HG02588 (cell line): ENCODE measurements at regions not wholly inside any gene's neighbourhood (a gene's known extent, or its start where the extent isn't known, plus 50 kb on each side); places are given as distances from the start of the nearest gene placed in this dataset.
"Not testable (repeated sequence)": the region's sequence is repeated elsewhere in the genome, so short reads cannot be mapped to it uniquely, and the experiment has no call there.

Experiments used
- ATAC-seq: cut with Tn5 transposase; IDR thresholded peaks from one replicate; pipeline ENCODE4 v1.9.1; 2021; ENCODE audit warnings: mild to moderate bottlenecking, moderate library complexity; ENCODE audit not compliant: unreplicated experiment

- not testable (repeated sequence) for ATAC-seq
These were observed 50.3 kb upstream of the AGTPBP1 start for GRCh38 chr9:85792057-85792456.

GRCh38 chr9:85802978-85803695 is 61.4 kb upstream of the AGTPBP1 start:
- ATAC-seq = not testable (repeated sequence)

- not testable (repeated sequence) for ATAC-seq
These were observed 63.0 kb upstream of the AGTPBP1 start for GRCh38 chr9:85804847-85805133.

DNA sequence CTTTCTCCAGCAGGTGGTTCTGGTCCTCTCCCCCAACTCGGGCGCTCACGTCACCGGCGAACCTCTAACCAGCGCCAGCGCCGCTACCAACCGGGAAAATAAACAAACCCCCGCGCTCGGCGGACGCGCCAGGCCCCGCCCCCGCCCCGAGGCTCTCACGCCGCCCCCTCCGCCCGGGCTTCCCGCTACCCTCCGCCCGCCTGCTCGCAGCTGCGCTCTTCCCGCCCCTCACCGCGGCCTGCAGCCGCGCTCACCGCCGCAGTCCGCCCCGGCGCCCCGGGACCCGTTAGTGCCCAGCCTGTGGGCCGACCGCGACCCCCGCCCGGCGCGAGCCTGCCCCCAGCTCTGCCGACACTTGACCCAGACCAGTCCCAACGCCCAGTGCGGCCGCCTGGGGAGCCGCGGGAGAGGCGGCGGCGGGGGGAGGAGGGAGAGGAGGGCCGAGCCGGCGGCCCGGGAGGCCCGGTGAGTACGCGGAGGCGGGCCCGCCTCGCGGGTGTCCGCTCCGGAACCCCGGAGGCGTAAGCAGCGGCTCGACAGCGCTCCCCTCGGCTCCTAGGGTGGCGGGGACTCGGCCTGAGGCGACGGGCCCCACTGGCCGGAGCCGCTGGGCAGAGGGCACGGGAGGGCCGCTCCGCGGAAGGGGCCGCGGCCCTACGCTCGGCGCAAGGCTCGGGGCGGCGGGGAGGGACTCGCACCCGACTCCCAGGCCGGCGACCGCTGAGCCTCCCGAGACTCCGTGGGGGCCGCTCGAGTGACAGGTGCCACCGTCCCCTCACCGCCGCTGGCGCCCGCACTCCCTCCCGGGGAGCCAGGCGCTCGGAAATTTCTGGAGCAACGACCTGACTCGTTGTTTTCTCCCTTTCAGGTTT is 63.6 kb upstream of the AGTPBP1 start:
- ATAC-seq = peak; percentile 73

DNA sequence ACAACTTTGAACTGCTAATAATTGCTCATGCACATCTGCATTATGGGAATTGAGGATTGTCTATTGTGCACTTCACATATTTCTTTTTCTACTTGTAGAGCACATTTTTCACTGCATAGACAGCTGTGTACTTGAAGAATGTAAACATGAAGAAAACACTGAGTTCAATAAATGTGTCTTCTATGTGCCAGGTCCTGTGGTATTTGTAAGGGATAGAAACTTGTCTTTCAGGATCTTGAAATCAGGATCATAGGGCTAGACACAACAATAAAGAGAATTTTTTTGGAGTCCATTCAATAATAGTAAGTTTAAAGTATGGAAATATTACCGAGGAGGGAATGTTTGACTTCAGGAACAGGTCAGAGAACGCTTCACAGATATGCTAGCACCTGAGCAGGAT is 66.6 kb upstream of the AGTPBP1 start:
- ATAC-seq = not testable (repeated sequence)

GRCh38 chr9:85813388-85813787 is 71.6 kb upstream of the AGTPBP1 start:
- ATAC-seq = not testable (repeated sequence)

GRCh38 chr9:85814800-85815199 is 73.0 kb upstream of the AGTPBP1 start:
- not testable (repeated sequence) for ATAC-seq

DNA sequence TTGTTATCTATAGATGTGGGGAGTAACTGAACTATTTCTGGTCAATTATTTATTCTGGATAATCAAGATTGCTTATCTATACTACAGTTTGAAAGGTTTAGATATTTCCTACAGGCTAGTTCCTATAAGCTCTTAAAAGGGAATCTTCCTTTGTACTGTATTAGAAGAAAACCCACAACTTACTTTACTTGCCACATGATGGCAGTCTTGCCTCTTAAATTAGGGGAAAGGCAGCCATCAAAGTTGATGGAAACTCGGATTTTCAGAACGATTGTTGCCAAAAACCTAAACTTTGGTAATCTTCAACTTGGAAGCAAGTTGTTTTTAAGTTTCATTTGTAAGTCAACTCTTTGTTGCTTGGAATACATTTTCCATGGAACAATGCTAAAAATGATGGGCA is 77.2 kb upstream of the AGTPBP1 start:
- ATAC-seq = not testable (repeated sequence)

- ATAC-seq = not testable (repeated sequence)
These were observed 78.8 kb upstream of the AGTPBP1 start for GRCh38 chr9:85820598-85820997.

GRCh38 chr9:85824949-85825348 is 83.2 kb upstream of the AGTPBP1 start:
- not testable (repeated sequence) for ATAC-seq

GRCh38 chr9:85834591-85834990 is 92.8 kb upstream of the AGTPBP1 start:
- ATAC-seq = not testable (repeated sequence)

- ATAC-seq = not testable (repeated sequence)
These were observed 97.0 kb upstream of the NAA35 start for GRCh38 chr9:85843949-85844348.

GRCh38 chr9:85847782-85848181 is 93.2 kb upstream of the NAA35 start:
- ATAC-seq = not testable (repeated sequence)

DNA sequence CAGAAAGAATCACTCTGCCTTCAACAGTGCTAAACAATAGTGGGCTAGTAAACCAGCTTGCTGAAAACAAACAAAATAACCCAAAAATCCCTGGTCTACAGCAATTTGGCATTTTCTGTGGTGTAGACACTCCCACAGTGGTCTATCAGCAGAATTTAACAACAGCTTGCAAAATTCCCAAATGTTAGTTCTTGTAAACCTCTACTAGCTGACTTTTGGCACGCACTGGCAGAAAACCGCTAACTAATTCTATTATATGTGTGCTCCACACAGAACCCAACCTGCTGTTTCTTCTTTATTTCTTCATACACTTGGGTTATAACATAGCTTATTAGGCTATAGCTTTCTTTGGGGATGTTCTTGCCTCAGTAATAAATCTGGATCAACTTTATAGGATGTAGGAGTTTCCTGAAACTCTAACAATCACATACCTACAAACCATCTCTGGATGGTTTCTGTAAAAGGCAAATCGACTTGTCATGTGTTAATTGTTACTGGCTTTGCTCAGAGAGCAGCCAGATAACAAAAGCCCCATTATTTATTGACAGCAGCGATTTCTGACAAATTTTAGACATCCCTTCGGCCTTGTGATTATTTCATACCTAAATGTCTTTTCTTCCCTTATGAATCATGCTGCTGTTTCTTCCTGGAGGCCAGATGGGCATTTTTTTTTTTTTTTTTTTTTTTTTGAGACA is 82.7 kb upstream of the NAA35 start:
- ATAC-seq = no peak

DNA sequence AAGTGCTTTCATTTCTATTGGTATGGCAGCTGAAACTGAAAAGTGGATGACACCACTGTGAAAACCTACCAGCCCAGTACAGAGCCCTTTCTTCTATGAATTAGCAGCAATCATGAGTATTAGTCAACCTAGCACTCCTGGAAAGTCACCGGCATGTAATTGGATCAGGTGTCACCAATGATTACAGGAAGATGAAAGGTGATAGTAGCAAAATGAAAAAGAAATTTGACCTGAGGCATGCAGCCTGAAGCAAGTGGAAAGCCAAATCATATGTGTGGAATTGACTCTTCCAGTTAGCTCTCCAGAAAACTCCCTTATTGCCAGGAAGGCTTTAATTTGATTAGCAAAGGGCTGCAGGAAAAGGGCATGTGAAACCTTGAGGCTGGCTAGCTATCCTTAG is 81.2 kb upstream of the NAA35 start:
- ATAC-seq = no peak

GRCh38 chr9:85861882-85862281 is 79.1 kb upstream of the NAA35 start:
- not testable (repeated sequence) for ATAC-seq

- ATAC-seq = no peak
These were observed 77.1 kb upstream of the NAA35 start for GRCh38 chr9:85863875-85864274.

GRCh38 chr9:85871008-85871407 is 69.9 kb upstream of the NAA35 start:
- no peak for ATAC-seq

DNA sequence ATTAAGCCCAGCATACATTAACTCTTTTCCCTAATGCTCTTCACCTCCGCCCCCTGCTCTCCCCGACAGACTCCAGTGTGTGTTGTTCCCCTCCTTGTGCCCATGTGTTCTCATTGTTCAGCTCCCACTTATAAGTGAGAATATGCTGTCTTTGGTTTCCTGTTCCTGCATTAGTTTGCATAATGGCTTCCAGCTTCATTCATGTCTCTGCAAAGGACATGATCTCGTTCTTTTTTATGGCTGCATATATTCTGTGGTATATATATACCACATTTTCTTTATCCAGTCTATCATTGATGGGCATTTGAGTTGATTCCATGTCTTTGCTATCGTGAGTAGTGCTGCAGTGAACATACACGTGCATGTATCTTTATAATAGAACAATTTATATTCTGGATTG is 69.3 kb upstream of the NAA35 start:
- not testable (repeated sequence) for ATAC-seq

GRCh38 chr9:85872463-85872862 is 68.5 kb upstream of the NAA35 start:
- no peak for ATAC-seq

- no peak for ATAC-seq
These were observed 64.3 kb upstream of the NAA35 start for GRCh38 chr9:85876628-85877027.
